B cell (primary cell): ENCODE measurements at regions not wholly inside any gene's neighbourhood (a gene's known extent, or its start where the extent isn't known, plus 50 kb on each side); places are given as distances from the start of the nearest gene placed in this dataset.

Source experiments
- EZH2 ChIP-seq: IDR thresholded peaks from 2 replicates; pipeline ENCODE4 v1.6.1; 2012; ENCODE audit warnings: borderline replicate concordance, low read depth, mild to moderate bottlenecking, moderate library complexity, low read length; ENCODE audit not compliant: insufficient read depth, poor library complexity, severe bottlenecking
- TF ChIP-seq, protein P1 (sequence below): fragments of 200-600 bp; IDR thresholded peaks from one replicate; pipeline ENCODE4 v1.8.0; 2022; ENCODE audit warnings: antibody characterized with exemption, mild to moderate bottlenecking

DNA sequence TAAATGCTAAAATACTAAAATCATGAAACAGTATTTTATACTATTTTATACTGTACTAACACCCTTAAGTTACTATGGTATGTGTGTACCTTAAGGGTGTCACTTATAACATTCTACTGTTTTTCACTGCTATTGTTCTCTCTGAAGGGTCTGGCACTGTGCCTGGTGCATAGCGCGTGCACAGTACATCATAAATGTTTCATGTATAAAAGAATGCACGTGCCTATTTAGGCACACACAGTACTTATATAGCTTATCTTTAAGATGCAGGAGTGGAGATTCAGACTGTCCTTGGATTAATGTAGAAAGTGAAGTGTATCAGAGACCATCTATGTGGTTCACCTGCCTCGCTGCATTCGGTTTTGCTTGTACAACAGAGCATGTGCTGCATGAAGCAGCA lies 64.0 kb upstream of the SGK1 start:
- TF ChIP-seq, protein P1, sequence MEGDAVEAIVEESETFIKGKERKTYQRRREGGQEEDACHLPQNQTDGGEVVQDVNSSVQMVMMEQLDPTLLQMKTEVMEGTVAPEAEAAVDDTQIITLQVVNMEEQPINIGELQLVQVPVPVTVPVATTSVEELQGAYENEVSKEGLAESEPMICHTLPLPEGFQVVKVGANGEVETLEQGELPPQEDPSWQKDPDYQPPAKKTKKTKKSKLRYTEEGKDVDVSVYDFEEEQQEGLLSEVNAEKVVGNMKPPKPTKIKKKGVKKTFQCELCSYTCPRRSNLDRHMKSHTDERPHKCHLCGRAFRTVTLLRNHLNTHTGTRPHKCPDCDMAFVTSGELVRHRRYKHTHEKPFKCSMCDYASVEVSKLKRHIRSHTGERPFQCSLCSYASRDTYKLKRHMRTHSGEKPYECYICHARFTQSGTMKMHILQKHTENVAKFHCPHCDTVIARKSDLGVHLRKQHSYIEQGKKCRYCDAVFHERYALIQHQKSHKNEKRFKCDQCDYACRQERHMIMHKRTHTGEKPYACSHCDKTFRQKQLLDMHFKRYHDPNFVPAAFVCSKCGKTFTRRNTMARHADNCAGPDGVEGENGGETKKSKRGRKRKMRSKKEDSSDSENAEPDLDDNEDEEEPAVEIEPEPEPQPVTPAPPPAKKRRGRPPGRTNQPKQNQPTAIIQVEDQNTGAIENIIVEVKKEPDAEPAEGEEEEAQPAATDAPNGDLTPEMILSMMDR, result no peak
- TF ChIP-seq EZH2, result no peak
